ENCODE measurements at regions not wholly inside any gene's neighbourhood (a gene's known extent, or its start where the extent isn't known, plus 50 kb on each side); places are given as distances from the start of the nearest gene placed in this dataset.

GRCh38 chr9:73640971-73641370 is 489.3 kb downstream of the ANXA1 start:
- H3K27ac ChIP-seq: no peak overlapping the region
- TF ChIP-seq CTCF (conservative IDR thresholded peaks at IDR 0.05): no peak
- TF ChIP-seq ZFX (IDR thresholded peaks at IDR 0.05): no peak

DNA sequence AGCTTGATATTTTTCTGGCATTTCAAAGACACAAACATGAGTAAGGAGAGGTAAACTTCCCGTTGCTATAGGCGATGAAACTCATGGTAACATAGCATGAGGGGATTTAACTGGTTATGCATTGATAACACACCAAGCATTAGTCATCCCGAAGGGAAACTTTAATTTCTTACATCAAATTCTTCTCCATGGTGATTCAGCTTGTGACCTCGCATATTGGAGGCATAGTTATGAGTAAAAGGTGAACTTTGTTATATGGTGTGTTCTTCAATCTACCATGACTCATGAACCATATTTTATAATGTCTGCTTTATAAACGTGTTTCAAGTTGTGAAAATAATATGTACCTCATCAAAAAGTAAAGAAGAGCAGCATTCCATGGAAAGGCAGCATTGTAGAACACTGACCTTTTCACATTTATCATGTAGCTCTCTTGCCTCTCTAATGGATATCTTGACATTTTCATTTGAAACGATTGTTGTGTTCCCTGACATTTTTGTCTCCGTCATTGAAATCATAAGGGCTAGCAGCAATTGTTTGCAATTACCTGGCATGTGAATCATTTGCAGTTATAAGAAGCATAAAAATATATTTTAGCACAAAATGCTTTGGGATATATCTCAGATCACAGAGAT is 491.8 kb downstream of the ANXA1 start:
- H3K27ac ChIP-seq: no peak overlapping the region
- TF ChIP-seq ZFX (IDR thresholded peaks at IDR 0.05) (no peak), CTCF (conservative IDR thresholded peaks at IDR 0.05) (no peak)

GRCh38 chr9:73647560-73647959 is 495.9 kb downstream of the ANXA1 start:
- TF ChIP-seq ZFX (IDR thresholded peaks at IDR 0.05) (no peak), CTCF (conservative IDR thresholded peaks at IDR 0.05) (no peak)
- no peak overlapping the region for H3K27ac ChIP-seq

- TF ChIP-seq ZFX (IDR thresholded peaks at IDR 0.05) (no peak), CTCF (conservative IDR thresholded peaks at IDR 0.05) (no peak)
- H3K27ac ChIP-seq: no peak overlapping the region
These were observed 497.9 kb downstream of the ANXA1 start for GRCh38 chr9:73649552-73649951.

- no peak overlapping the region for H3K27ac ChIP-seq
- TF ChIP-seq CTCF (conservative IDR thresholded peaks at IDR 0.05): no peak
- no peak for TF ChIP-seq ZFX (IDR thresholded peaks at IDR 0.05)
These were observed 503.7 kb downstream of the ANXA1 start for GRCh38 chr9:73655363-73655762.

GRCh38 chr9:73655831-73656230 is 504.2 kb downstream of the ANXA1 start:
- TF ChIP-seq ZFX (IDR thresholded peaks at IDR 0.05): no peak
- TF ChIP-seq CTCF (conservative IDR thresholded peaks at IDR 0.05): no peak

DNA sequence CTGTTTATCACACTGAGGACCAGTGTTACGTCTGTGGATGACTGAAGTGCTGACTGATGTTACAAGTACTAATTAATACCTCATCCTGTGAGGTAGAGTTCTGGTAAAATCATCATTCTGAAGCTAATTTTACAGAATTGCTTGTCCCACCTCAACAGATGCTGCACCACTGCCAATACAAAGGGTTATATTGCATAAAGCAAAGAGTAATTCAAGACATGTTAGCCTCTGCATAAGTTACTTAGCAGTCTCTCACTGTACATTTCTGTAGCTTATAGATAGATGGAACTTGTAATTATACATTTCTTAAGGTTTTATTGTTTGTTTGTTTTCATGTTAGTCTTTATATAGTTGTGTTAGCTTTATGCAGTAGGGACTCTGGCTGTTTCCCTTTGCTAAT is 513.6 kb downstream of the ANXA1 start:
- TF ChIP-seq CTCF (conservative IDR thresholded peaks at IDR 0.05) (no peak), ZFX (IDR thresholded peaks at IDR 0.05) (no peak)
- no peak overlapping the region for H3K27ac ChIP-seq

More at GRCh38 chr9:73655831-73656230, 504.2 kb downstream of the ANXA1 start:
- H3K27ac ChIP-seq: no peak overlapping the region

Data from C4-2B (cell line).